VCaP (cell line): ENCODE measurements at regions not wholly inside any gene's neighbourhood (a gene's known extent, or its start where the extent isn't known, plus 50 kb on each side); places are given as distances from the start of the nearest gene placed in this dataset.
"Not testable (repeated sequence)": the region's sequence is repeated elsewhere in the genome, so short reads cannot be mapped to it uniquely, and the experiment has no call there.

Experiments
- H3K27ac ChIP-seq: fragments of 450-650 bp; 2 replicates; pipeline ENCODE4 v1.5.1; 2017
- CTCF ChIP-seq: fragments of 450-650 bp; conservative IDR thresholded peaks from 2 replicates; pipeline ENCODE4 v1.5.1; 2017; ENCODE audit warnings: mild to moderate bottlenecking, moderate library complexity

GRCh38 chr18:10099539-10100140, 185.8 kb downstream of the VAPA start:
- no peak for TF ChIP-seq CTCF
- H3K27ac ChIP-seq = no peak overlapping the region

- H3K27ac ChIP-seq = no peak overlapping the region
- no peak for TF ChIP-seq CTCF
These were observed 186.4 kb downstream of the VAPA start for GRCh38 chr18:10100196-10100595.

- TF ChIP-seq CTCF = no peak
- H3K27ac ChIP-seq = no peak overlapping the region
These were observed 187.3 kb downstream of the VAPA start for GRCh38 chr18:10100941-10101701.

GRCh38 chr18:10101729-10102128, 187.9 kb downstream of the VAPA start:
- H3K27ac ChIP-seq = no peak overlapping the region
- no peak for TF ChIP-seq CTCF

- H3K27ac ChIP-seq = not testable (repeated sequence)
These were observed 191.3 kb downstream of the VAPA start for GRCh38 chr18:10105118-10105517.

GRCh38 chr18:10111191-10111590, 197.4 kb downstream of the VAPA start:
- no peak for TF ChIP-seq CTCF
- H3K27ac ChIP-seq = no peak overlapping the region

GRCh38 chr18:10111944-10112343, 198.1 kb downstream of the VAPA start:
- no peak for TF ChIP-seq CTCF
- H3K27ac ChIP-seq = no peak overlapping the region
